ENCODE measurements at regions not wholly inside any gene's neighbourhood (a gene's known extent, or its start where the extent isn't known, plus 50 kb on each side); places are given as distances from the start of the nearest gene placed in this dataset.

DNA sequence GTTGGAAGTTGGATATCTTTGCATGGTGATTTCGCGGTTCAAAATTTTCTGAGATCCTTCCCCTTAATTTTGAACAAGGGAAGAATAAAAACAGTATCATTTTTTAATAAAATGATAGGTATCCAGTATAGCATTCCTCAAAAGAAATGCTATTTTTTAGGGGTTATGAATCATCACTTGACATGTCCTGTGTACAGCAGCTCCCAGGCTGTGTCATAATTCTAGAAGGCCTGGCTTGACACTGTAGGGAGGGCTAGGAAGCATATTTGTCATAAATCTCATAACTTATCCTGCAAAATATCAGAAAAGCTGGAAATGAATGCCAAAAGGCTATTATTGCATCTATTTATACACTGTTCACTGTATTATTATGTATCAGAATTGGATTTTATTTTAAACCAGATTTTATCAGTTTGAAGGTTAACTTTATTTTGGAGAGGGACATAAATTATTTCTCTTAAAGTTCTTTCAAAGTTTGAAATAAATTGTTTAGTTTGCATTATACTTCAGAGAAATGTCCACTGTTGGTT is 539.1 kb upstream of the ROBO2 start:
- H3K4me1 ChIP-seq (replicated peaks in 1 of 4; ENCODE audit: control insufficient read depth in 3 of 4, insufficient read depth in 4 of 4, low read length in 3 of 4): no peaks in the 10 kb centered on the region; a peak in 1 of 7 replicates
- no peak overlapping the region for H3K27ac ChIP-seq (ENCODE audit: low read depth, low read length)
- H3K27me3 ChIP-seq (replicated peaks in 1 of 4; ENCODE audit: control insufficient read depth in 3 of 4, extremely low read depth in 1 of 4, insufficient read depth in 3 of 4, low read length in 3 of 4): no peaks in the 10 kb centered on the region
- no peak overlapping the region for H2AFZ ChIP-seq (ENCODE audit: low read length)
- no peak overlapping the region for H3K4me3 ChIP-seq (ENCODE audit: extremely low read depth in 1 of 4, insufficient read depth in 2 of 4, low read depth in 3 of 4, low read length in 4 of 4)
- no peak overlapping the region for H2BK5ac ChIP-seq (ENCODE audit: low read depth, low read length)
- ChIA-PET CTCF (ENCODE audit: partially characterized antibody) (interaction anchor here (0.9 kb wide), 1 partner anchor 69 kb away, joined by 4 read pairs; no protein-coding TSS in a partner anchor), POLR2A (ENCODE audit: partially characterized antibody) (no interaction called here)
- H4K91ac ChIP-seq (replicated peaks; ENCODE audit: insufficient read length, low read length): no peak overlapping the region
- H2BK15ac ChIP-seq (ENCODE audit: low read length): no peak overlapping the region
- no peak overlapping the region for H3K9ac ChIP-seq (replicated peaks in 1 of 4; ENCODE audit: extremely low read depth in 1 of 4, low read depth in 3 of 4, low read length in 3 of 4)
- H3K4me2 ChIP-seq (ENCODE audit: insufficient read depth in 1 of 2, low read depth in 2 of 2, low read length in 2 of 2): no peak overlapping the region
- H3K23me2 ChIP-seq (ENCODE audit: low read depth, low read length): no peaks in the 10 kb centered on the region
- no peak overlapping the region for H4K5ac ChIP-seq (ENCODE audit: insufficient read length, low read depth, low read length)
- no peak overlapping the region for H2AK5ac ChIP-seq (ENCODE audit: low read depth, low read length)
- no peaks in the 10 kb centered on the region for H3K79me2 ChIP-seq (ENCODE audit: control insufficient read depth in 1 of 2, insufficient read depth in 2 of 2, low read length in 2 of 2)
- H3K56ac ChIP-seq (replicated peaks; ENCODE audit: insufficient read length, low read depth, low read length): no peak overlapping the region
- 97% methylated on average over 2 of the region's 2 CpGs; no CpG with 5 or more reads in 1 of the 2 experiments for WGBS, 2 experiments (ENCODE audit: extremely low coverage in 1 of 2, insufficient coverage in 1 of 2, insufficient read length in 1 of 2, insufficient replicate concordance in 2 of 2, low coverage in 1 of 2, low lambda C conversion rate in 2 of 2, missing lambda C conversion rate in 1 of 2)
- H2BK120ac ChIP-seq (replicated peaks; ENCODE audit: low read depth, low read length): no peak overlapping the region
- H3K23ac ChIP-seq (ENCODE audit: insufficient read length): no peak overlapping the region
- H3K4ac ChIP-seq (replicated peaks; ENCODE audit: insufficient read length, low read depth, low read length): no peak overlapping the region
- no peak overlapping the region for H3K14ac ChIP-seq (ENCODE audit: insufficient read length)
- no peak overlapping the region for H4K8ac ChIP-seq (ENCODE audit: extremely low read depth, insufficient read depth, low read length)
- TF ChIP-seq RBBP5 (IDR thresholded peaks at IDR 0.05; ENCODE audit: borderline replicate concordance, low read depth, low read length) (no peak), ASH2L (IDR thresholded peaks at IDR 0.05; ENCODE audit: low read length) (no peak), SAP30 (IDR thresholded peaks at IDR 0.05; ENCODE audit: insufficient read depth, insufficient replicate concordance, low read length) (no peak), CHD2 (IDR thresholded peaks at IDR 0.05; ENCODE audit: low read length) (no peak), KDM4A (IDR thresholded peaks at IDR 0.05; ENCODE audit: low read depth, low read length, severe bottlenecking) (no peak)
- H3K79me1 ChIP-seq (ENCODE audit: low read depth, low read length): no peaks in the 10 kb centered on the region
- H2BK12ac ChIP-seq (ENCODE audit: low read depth, low read length): no peak overlapping the region
- H4K20me1 ChIP-seq (replicated peaks in 1 of 2; ENCODE audit: control insufficient read depth in 1 of 2, insufficient read depth in 2 of 2, low read length in 2 of 2): no peaks in the 10 kb centered on the region
- H3K18ac ChIP-seq (ENCODE audit: extremely low read depth, low read length): no peak overlapping the region
- peaks cover 0 to 6% of the 10 kb centered on the region in 2 experiments; a peak in 3 of 4 replicates for H3K9me3 ChIP-seq (ENCODE audit: insufficient read depth in 2 of 2, low read depth in 1 of 2, low read length in 1 of 2)
- no peak for FAIRE-seq
- H3K36me3 ChIP-seq (ENCODE audit: control insufficient read depth in 2 of 4, insufficient read depth in 4 of 4, low read length in 3 of 4): no peaks in the 10 kb centered on the region
- DNase-seq (ENCODE audit: low read depth in 1 of 2, low spot score in 2 of 2): no peak
- no peak overlapping the region for H2BK20ac ChIP-seq (ENCODE audit: low read length)

Data from H1 (cell line).